GM12878 (cell line): ENCODE measurements at regions not wholly inside any gene's neighbourhood (a gene's known extent, or its start where the extent isn't known, plus 50 kb on each side); places are given as distances from the start of the nearest gene placed in this dataset. TPM values are rescaled to one million over a fixed set of nuclear protein-coding genes. Genes with fewer than 3 reads are reported as not detected.

Experiments used
- ATAC-seq: fragments of 200-7000 bp; cut with Tn5 transposase; 3 replicates; pipeline ENCODE4 v1.9.1; 2020; ENCODE audit warnings: mild to moderate bottlenecking, moderate library complexity
- BruUV-seq: library from RNA; stranded (reverse); fragments of 400-500 nt; replicated peaks from 2 replicates; lab custom pipeline; 2021; lab: Mats Ljungman, UMichigan
- CTCF ChIA-PET: fragments of 300-600 bp; sonication (Branson Sonifier 250); formaldehyde crosslinking; extraction: SDS; loops from one replicate; lab custom pipeline; 2021; ENCODE audit warnings: inconsistent platforms; lab: Yijun Ruan, JAX
- POLR2A ChIA-PET: fragments of 350-600 bp; formaldehyde crosslinking; extraction: SDS; loops from one replicate; lab custom pipeline; 2021; ENCODE audit warnings: inconsistent platforms; lab: Charles Lee
- RAD21 ChIA-PET: fragments of 300-600 bp; sonication (Branson Sonifier 250); formaldehyde crosslinking; loops from one replicate; lab custom pipeline; 2023; ENCODE audit warnings: antibody characterized with exemption; ENCODE audit not compliant: unreplicated experiment; lab: Charles Lee
- SMC1A ChIA-PET: fragments of 300-600 bp; sonication (Branson Sonifier 250); formaldehyde crosslinking; loops from one replicate; lab custom pipeline; 2023; ENCODE audit not compliant: unreplicated experiment, uncharacterized antibody; lab: Charles Lee
- DNase-seq: peaks from one replicate; pipeline ENCODE4 v3.0.0-alpha.2; 2011; ENCODE audit warnings: low read depth, low spot score
- FAIRE-seq: peaks from 3 replicates; lab custom pipeline; 2011; peaks lifted over from hg19 to GRCh38; lab: Jason Lieb, UNC
- H2AFZ ChIP-seq: 2 replicates; pipeline ENCODE4 v1.6.0; 2011; ENCODE audit warnings: low read depth, low read length, control low read depth; ENCODE audit not compliant: control insufficient read depth
- H3K27ac ChIP-seq: 2 replicates; pipeline ENCODE4 v1.5.1; 2011; ENCODE audit warnings: control low read depth; ENCODE audit not compliant: control insufficient read depth, insufficient read depth
- H3K27me3 ChIP-seq, 2 experiments: replicated peaks in 1 of 2; 2 replicates each; pipeline versions ENCODE4 v1.6.0 to v1.6.1; 2011; ENCODE audit warnings: low read length in 1 of 2; ENCODE audit not compliant: control insufficient read depth in 2 of 2, insufficient read depth in 2 of 2
- H3K36me3 ChIP-seq, 2 experiments: 2 replicates each; pipeline ENCODE4 v1.5.1; 2011; ENCODE audit warnings: low read length in 1 of 2; ENCODE audit not compliant: control insufficient read depth in 2 of 2, insufficient read depth in 2 of 2
- H3K4me1 ChIP-seq: 2 replicates; pipeline ENCODE4 v1.6.1; 2011; ENCODE audit warnings: mild to moderate bottlenecking, low read length, moderate library complexity, mixed read lengths; ENCODE audit not compliant: control insufficient read depth, insufficient read depth
- H3K4me2 ChIP-seq: 2 replicates; pipeline ENCODE4 v1.6.0; 2011; ENCODE audit warnings: control low read depth; ENCODE audit not compliant: control insufficient read depth, insufficient read depth
- H3K4me3 ChIP-seq: fragments of 200-600 bp; sonication (generic); 2 replicates; pipeline ENCODE4 v1.5.1; 2016
- H3K79me2 ChIP-seq: 2 replicates; pipeline ENCODE4 v1.6.0; 2011; ENCODE audit warnings: low read length; ENCODE audit not compliant: control insufficient read depth, insufficient read depth
- H3K9ac ChIP-seq: 2 replicates; pipeline ENCODE4 v1.8.0; 2011; ENCODE audit warnings: low read length, control low read depth, mixed read lengths; ENCODE audit not compliant: control insufficient read depth, insufficient read depth
- H3K9me3 ChIP-seq: replicated peaks from 3 replicates; pipeline ENCODE4 v1.5.1; 2011; ENCODE audit warnings: mild to moderate bottlenecking, low read length; ENCODE audit not compliant: control insufficient read depth, insufficient read depth
- H4K20me1 ChIP-seq: 2 replicates; pipeline ENCODE4 v1.6.0; 2011; ENCODE audit not compliant: control insufficient read depth, insufficient read depth
- SKIL ChIP-seq: fragments of 450-650 bp; IDR thresholded peaks from 2 replicates; pipeline ENCODE4 v1.6.1; 2017; ENCODE audit warnings: mild to moderate bottlenecking, low read depth, inconsistent platforms; ENCODE audit not compliant: poor library complexity, severe bottlenecking
- ZZZ3 ChIP-seq: IDR thresholded peaks from 2 replicates; pipeline ENCODE4 v1.6.1; 2011; ENCODE audit warnings: low read depth; ENCODE audit not compliant: control insufficient read depth, insufficient read length
- WGBS: methylation state at CpG from one replicate; pipeline ENCODE4 v1.1.6; 2016; ENCODE audit warnings: low lambda C conversion rate; ENCODE audit not compliant: insufficient replicate concordance, insufficient coverage; ENCODE audit errors: missing lambda C conversion rate; 5-methylcytosine and 5-hydroxymethylcytosine counted together
- in situ Hi-C: fragments of 300-500 bp; cut with MboI; formaldehyde crosslinking; loops from 9 replicates; pipeline ENCODE4 v1.14.3; 2018; ENCODE audit warnings: mixed read lengths
- intact Hi-C: fragments of 100-400 bp; cut with micrococcal nuclease; formaldehyde crosslinking; loops from one replicate; pipeline ENCODE4 v1.14.2; 2022; ENCODE audit not compliant: unreplicated experiment
- small RNA-seq: library from RNA; depleted of rRNA; stranded (forward); fragments of <200 nt; gene quantifications from one replicate; pipeline ENCODE3, GENCODE V24; 2014

- WGBS, result 50% methylated on average over 6 of the region's 6 CpGs
- SMC1A ChIA-PET, result interaction anchor here (1.2 to 4.6 kb wide), 6 partner anchors 81 to 233 kb away, joined by 3 to 47 read pairs (median 12); no protein-coding TSS in a partner anchor
These were observed 50.5 kb upstream of the CLMP start for GRCh38 chr11:123245567-123245966.

More at GRCh38 chr11:123245567-123245966, 50.5 kb upstream of the CLMP start:
- intact Hi-C loops, result loop anchor here (5.0 kb wide), 1 partner anchor 78 kb away; no protein-coding TSS in a partner anchor
- ATAC-seq (no peak), FAIRE-seq (no peak), DNase-seq (no peak)
- ChIA-PET POLR2A (no interaction called here), CTCF (interaction anchor here (0.7 to 4.9 kb wide), 6 partner anchors 13 to 188 kb away, joined by 3 to 117 read pairs (median 43); no protein-coding TSS in a partner anchor), RAD21 (interaction anchor here (1.8 to 3.0 kb wide), 4 partner anchors 136 to 233 kb away, joined by 6 to 44 read pairs (median 19); no protein-coding TSS in a partner anchor)
- Histone ChIP-seq H4K20me1 (no peaks in the 10 kb centered on the region), H3K4me2 (no peak overlapping the region), H3K9ac (no peak overlapping the region), H3K9me3 (no peaks in the 10 kb centered on the region), H3K4me1 (no peaks in the 10 kb centered on the region), H3K4me3 (no peak overlapping the region), H3K27ac (no peak overlapping the region), H3K36me3 (no peaks in the 10 kb centered on the region), H2AFZ (no peak overlapping the region), H3K27me3 (peaks cover 0 to 2% of the 10 kb centered on the region in 2 experiments; a peak in 2 of 4 replicates), H3K79me2 (no peaks in the 10 kb centered on the region)
- BruUV-seq, result no TSS peak
- TF ChIP-seq ZZZ3 (no peak), SKIL (no peak)
- in situ Hi-C loops, result loop anchor here (5.0 kb wide), 1 partner anchor 133 kb away; no protein-coding TSS in a partner anchor

Small RNA genes in the stretch of these regions (small RNA-seq; reads per million reads assigned to genes)
- not detected for gene RF00096
